ENCODE measurements at regions not wholly inside any gene's neighbourhood (a gene's known extent, or its start where the extent isn't known, plus 50 kb on each side); places are given as distances from the start of the nearest gene placed in this dataset.

- H2AFZ ChIP-seq (ENCODE audit: low read length) = no peak overlapping the region
- H3K27me3 ChIP-seq (ENCODE audit: control insufficient read depth, insufficient read depth, low read length) = no peaks in the 10 kb centered on the region
- H4K20me1 ChIP-seq (ENCODE audit: control insufficient read depth, extremely low read depth, insufficient read depth, low read length) = no peaks in the 10 kb centered on the region
- H3K4me1 ChIP-seq (ENCODE audit: control insufficient read depth, extremely low read depth, insufficient read depth, low read length) = no peaks in the 10 kb centered on the region
- no peaks in the 10 kb centered on the region for H3K9me3 ChIP-seq (ENCODE audit: control insufficient read depth, insufficient read depth, low read depth, low read length)
- no peak overlapping the region for H3K4me2 ChIP-seq (ENCODE audit: extremely low read depth, insufficient read depth, low read length)
- H3K9ac ChIP-seq (ENCODE audit: insufficient read depth, low read length) = no peak overlapping the region
- H3K4me3 ChIP-seq (replicated peaks in 1 of 4; ENCODE audit: control extremely low read depth in 1 of 4, insufficient read depth in 1 of 4, low read depth in 3 of 4, low read length in 4 of 4) = no peak overlapping the region
- H3K79me2 ChIP-seq (ENCODE audit: control insufficient read depth, insufficient read depth, low read length) = no peaks in the 10 kb centered on the region
- no peaks in the 10 kb centered on the region for H3K36me3 ChIP-seq (ENCODE audit: control insufficient read depth, insufficient read depth, low read length)
- no peak overlapping the region for H3K27ac ChIP-seq (ENCODE audit: insufficient read depth, low read length)
- DNase-seq (ENCODE audit: low read depth in 2 of 2) = no peak
- TF ChIP-seq EZH2 (IDR thresholded peaks at IDR 0.05; ENCODE audit: low read length, missing control alignments) (no peak), CTCF (conservative IDR thresholded peaks at IDR 0.05 in 1 of 2, IDR thresholded peaks at IDR 0.05 in 1 of 2; ENCODE audit: low read depth in 1 of 2, low read length in 2 of 2) (no peak)
These were observed 1516.4 kb downstream of the EFNB2 start for GRCh38 chr13:105019073-105019472.

GRCh38 chr13:105016266-105016665 lies 1519.2 kb downstream of the EFNB2 start:
- Histone ChIP-seq H3K79me2 (ENCODE audit: control insufficient read depth, insufficient read depth, low read length) (no peaks in the 10 kb centered on the region), H3K27me3 (ENCODE audit: control insufficient read depth, insufficient read depth, low read length) (no peaks in the 10 kb centered on the region), H3K36me3 (ENCODE audit: control insufficient read depth, insufficient read depth, low read length) (no peaks in the 10 kb centered on the region), H3K4me2 (ENCODE audit: extremely low read depth, insufficient read depth, low read length) (no peak overlapping the region), H2AFZ (ENCODE audit: low read length) (no peak overlapping the region), H3K27ac (ENCODE audit: insufficient read depth, low read length) (no peak overlapping the region), H3K9ac (ENCODE audit: insufficient read depth, low read length) (no peak overlapping the region), H4K20me1 (ENCODE audit: control insufficient read depth, extremely low read depth, insufficient read depth, low read length) (no peaks in the 10 kb centered on the region), H3K4me1 (ENCODE audit: control insufficient read depth, extremely low read depth, insufficient read depth, low read length) (no peaks in the 10 kb centered on the region), H3K4me3 (replicated peaks in 1 of 4; ENCODE audit: control extremely low read depth in 1 of 4, insufficient read depth in 1 of 4, low read depth in 3 of 4, low read length in 4 of 4) (no peak overlapping the region), H3K9me3 (ENCODE audit: control insufficient read depth, insufficient read depth, low read depth, low read length) (no peaks in the 10 kb centered on the region)
- no peak for TF ChIP-seq CTCF (conservative IDR thresholded peaks at IDR 0.05 in 1 of 2, IDR thresholded peaks at IDR 0.05 in 1 of 2; ENCODE audit: low read depth in 1 of 2, low read length in 2 of 2)
- no peak for TF ChIP-seq EZH2 (IDR thresholded peaks at IDR 0.05; ENCODE audit: low read length, missing control alignments)
- no peak for DNase-seq (ENCODE audit: low read depth in 2 of 2)

GRCh38 chr13:105008604-105009003 lies 1526.9 kb downstream of the EFNB2 start:
- H3K4me3 ChIP-seq (replicated peaks in 1 of 4; ENCODE audit: control extremely low read depth in 1 of 4, insufficient read depth in 1 of 4, low read depth in 3 of 4, low read length in 4 of 4) = no peak overlapping the region
- H4K20me1 ChIP-seq (ENCODE audit: control insufficient read depth, extremely low read depth, insufficient read depth, low read length) = no peaks in the 10 kb centered on the region
- TF ChIP-seq CTCF (conservative IDR thresholded peaks at IDR 0.05 in 1 of 2, IDR thresholded peaks at IDR 0.05 in 1 of 2; ENCODE audit: low read depth in 1 of 2, low read length in 2 of 2) = no peak
- TF ChIP-seq EZH2 (IDR thresholded peaks at IDR 0.05; ENCODE audit: low read length, missing control alignments) = no peak
- no peak overlapping the region for H2AFZ ChIP-seq (ENCODE audit: low read length)
- H3K36me3 ChIP-seq (ENCODE audit: control insufficient read depth, insufficient read depth, low read length) = no peaks in the 10 kb centered on the region
- H3K27ac ChIP-seq (ENCODE audit: insufficient read depth, low read length) = no peak overlapping the region
- H3K4me1 ChIP-seq (ENCODE audit: control insufficient read depth, extremely low read depth, insufficient read depth, low read length) = no peaks in the 10 kb centered on the region
- H3K9ac ChIP-seq (ENCODE audit: insufficient read depth, low read length) = no peak overlapping the region
- H3K27me3 ChIP-seq (ENCODE audit: control insufficient read depth, insufficient read depth, low read length) = no peaks in the 10 kb centered on the region
- H3K4me2 ChIP-seq (ENCODE audit: extremely low read depth, insufficient read depth, low read length) = no peak overlapping the region
- no peaks in the 10 kb centered on the region for H3K9me3 ChIP-seq (ENCODE audit: control insufficient read depth, insufficient read depth, low read depth, low read length)
- H3K79me2 ChIP-seq (ENCODE audit: control insufficient read depth, insufficient read depth, low read length) = no peaks in the 10 kb centered on the region
- peak in 1 of 2 donors; percentile 74 for DNase-seq (ENCODE audit: low read depth in 2 of 2)
